ENCODE measurements at regions not wholly inside any gene's neighbourhood (a gene's known extent, or its start where the extent isn't known, plus 50 kb on each side); places are given as distances from the start of the nearest gene placed in this dataset.

DNA sequence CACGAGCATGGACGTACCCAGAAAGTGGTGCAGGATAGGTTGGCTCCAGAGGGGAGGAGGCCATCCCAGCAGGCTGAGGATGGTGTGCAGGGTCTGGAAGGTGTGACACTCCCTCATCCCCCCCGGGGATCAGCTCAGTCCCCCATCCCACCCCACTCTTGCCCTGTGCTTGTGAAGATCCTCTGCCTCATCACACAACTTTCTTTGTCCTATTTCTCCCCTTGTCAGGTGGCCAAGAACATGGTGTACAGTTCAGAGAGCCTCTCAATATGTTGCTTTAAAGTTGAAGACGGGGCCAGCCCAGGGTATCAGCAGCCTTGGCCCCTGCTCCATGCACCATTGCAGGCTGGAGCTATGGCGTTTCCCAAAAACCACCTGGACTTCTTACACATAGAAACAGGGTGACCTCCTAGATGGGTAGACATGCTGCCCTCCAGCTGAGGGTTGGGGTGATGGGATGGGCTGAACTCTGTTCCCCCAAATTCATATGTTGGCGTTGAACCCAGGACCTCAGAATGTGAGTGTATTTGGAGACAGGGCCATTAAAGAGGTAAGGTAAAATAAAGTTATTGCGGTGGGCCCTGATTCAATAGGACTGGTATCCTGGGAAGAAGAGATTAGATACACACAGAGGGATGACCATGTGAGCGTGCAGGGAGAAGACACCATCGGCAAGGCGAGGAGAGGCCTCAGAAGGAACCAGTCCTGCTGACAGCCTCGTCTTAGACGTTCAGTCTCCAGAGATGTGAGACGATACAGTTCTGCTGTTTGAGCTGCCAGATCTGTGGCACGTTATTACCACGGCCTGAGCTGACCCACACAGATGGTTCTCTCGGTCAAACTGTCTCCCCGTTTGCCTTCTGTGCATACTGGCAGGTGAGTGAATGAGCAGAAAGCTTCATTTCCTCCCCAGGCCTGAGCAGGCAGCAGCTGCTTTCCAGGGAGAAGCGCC lies 272.5 kb downstream of the GADD45G start:
- no peak overlapping the region for H3K27ac ChIP-seq (ENCODE audit: extremely low read depth, low read depth, low read length)
- ChIA-PET CTCF (interaction anchor here (0.6 kb wide), 1 partner anchor 25 kb away, joined by 4 read pairs; no protein-coding TSS in a partner anchor), POLR2A (no interaction called here)
- H3K9me3 ChIP-seq (ENCODE audit: control insufficient read depth, insufficient read depth, low read depth, low read length) = no peaks in the 10 kb centered on the region
- TF ChIP-seq ZNF423 (tag by site-specific recombination; IDR thresholded peaks at IDR 0.05) (no peak), ZNF792 (tag by site-specific recombination; IDR thresholded peaks at IDR 0.05) (no peak), KLF9 (tag by site-specific recombination; IDR thresholded peaks at IDR 0.05; ENCODE audit: low read depth) (no peak), SP7 (tag by site-specific recombination; IDR thresholded peaks at IDR 0.05) (no peak), ZNF785 (tag by site-specific recombination; IDR thresholded peaks at IDR 0.05) (no peak), ZNF561 (tag by site-specific recombination; IDR thresholded peaks at IDR 0.05; ENCODE audit: borderline replicate concordance) (no peak), ZNF629 (tag by site-specific recombination; IDR thresholded peaks at IDR 0.05) (no peak)
- no peaks in the 10 kb centered on the region for H3K36me3 ChIP-seq (ENCODE audit: control insufficient read depth in 2 of 2, insufficient read depth in 1 of 2, low read length in 2 of 2)
- no peak overlapping the region for H3K4me3 ChIP-seq (ENCODE audit: low read depth, low read length)
- H3K4me1 ChIP-seq (ENCODE audit: control insufficient read depth, insufficient read depth, low read length) = no peaks in the 10 kb centered on the region

DNA sequence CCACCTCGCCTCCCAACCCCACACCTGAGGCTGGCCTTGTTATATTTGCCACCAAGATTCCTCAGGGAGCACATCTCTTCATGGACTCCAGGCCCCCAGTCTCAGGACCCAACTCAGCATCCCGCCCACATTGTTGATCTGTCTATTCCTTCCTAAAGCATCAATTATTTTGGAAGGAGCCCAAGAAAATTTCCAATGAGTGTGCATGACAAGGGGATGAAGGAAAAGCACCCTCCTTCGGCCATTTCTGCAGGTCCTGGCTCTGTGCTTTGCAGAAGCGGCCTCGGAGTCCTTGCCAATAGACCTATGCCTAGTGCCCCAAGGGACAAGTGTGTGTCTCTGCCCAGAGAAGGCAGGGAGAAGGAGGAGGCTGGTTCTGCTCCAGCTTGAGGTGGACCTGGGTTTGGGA lies 273.2 kb downstream of the GADD45G start:
- no peak overlapping the region for H3K27ac ChIP-seq (ENCODE audit: extremely low read depth, low read depth, low read length)
- ChIA-PET POLR2A (no interaction called here), CTCF (interaction anchor here (0.6 kb wide), 1 partner anchor 24 kb away, joined by 4 read pairs; no protein-coding TSS in a partner anchor)
- H3K4me1 ChIP-seq (ENCODE audit: control insufficient read depth, insufficient read depth, low read length) = no peaks in the 10 kb centered on the region
- H3K36me3 ChIP-seq (ENCODE audit: control insufficient read depth in 2 of 2, insufficient read depth in 1 of 2, low read length in 2 of 2) = no peaks in the 10 kb centered on the region
- H3K9me3 ChIP-seq (ENCODE audit: control insufficient read depth, insufficient read depth, low read depth, low read length) = no peaks in the 10 kb centered on the region
- H3K4me3 ChIP-seq (ENCODE audit: low read depth, low read length) = no peak overlapping the region
- TF ChIP-seq ZNF138 (tag by site-specific recombination; IDR thresholded peaks at IDR 0.05; ENCODE audit: borderline replicate concordance) = no peak
- no peak for TF ChIP-seq ZNF354C (tag by site-specific recombination; IDR thresholded peaks at IDR 0.05; ENCODE audit: borderline replicate concordance, low read depth)
- TF ChIP-seq ZNF707 (tag by site-specific recombination; IDR thresholded peaks at IDR 0.05) = no peak
- TF ChIP-seq ZNF658 (tag by site-specific recombination; IDR thresholded peaks at IDR 0.05) = no peak
- no peak for TF ChIP-seq HOXD13 (CRISPR knock-in tag; IDR thresholded peaks at IDR 0.05; ENCODE audit: borderline replicate concordance)
- TF ChIP-seq OSR2 (tag by site-specific recombination; IDR thresholded peaks at IDR 0.05) = no peak
- TF ChIP-seq SCRT2 (tag by site-specific recombination; IDR thresholded peaks at IDR 0.05) = no peak
- TF ChIP-seq ZFP3 (tag by site-specific recombination; IDR thresholded peaks at IDR 0.05; ENCODE audit: low read depth) = no peak
- TF ChIP-seq, protein P1, sequence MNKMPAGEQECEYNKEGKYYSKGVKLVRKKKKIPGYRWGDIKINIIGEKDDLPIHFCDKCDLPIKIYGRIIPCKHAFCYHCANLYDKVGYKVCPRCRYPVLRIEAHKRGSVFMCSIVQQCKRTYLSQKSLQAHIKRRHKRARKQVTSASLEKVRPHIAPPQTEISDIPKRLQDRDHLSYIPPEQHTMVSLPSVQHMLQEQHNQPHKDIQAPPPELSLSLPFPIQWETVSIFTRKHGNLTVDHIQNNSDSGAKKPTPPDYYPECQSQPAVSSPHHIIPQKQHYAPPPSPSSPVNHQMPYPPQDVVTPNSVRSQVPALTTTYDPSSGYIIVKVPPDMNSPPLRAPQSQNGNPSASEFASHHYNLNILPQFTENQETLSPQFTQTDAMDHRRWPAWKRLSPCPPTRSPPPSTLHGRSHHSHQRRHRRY (tag by site-specific recombination; IDR thresholded peaks at IDR 0.05) = no peak
- no peak for TF ChIP-seq ZNF660 (tag by site-specific recombination; IDR thresholded peaks at IDR 0.05)

DNA sequence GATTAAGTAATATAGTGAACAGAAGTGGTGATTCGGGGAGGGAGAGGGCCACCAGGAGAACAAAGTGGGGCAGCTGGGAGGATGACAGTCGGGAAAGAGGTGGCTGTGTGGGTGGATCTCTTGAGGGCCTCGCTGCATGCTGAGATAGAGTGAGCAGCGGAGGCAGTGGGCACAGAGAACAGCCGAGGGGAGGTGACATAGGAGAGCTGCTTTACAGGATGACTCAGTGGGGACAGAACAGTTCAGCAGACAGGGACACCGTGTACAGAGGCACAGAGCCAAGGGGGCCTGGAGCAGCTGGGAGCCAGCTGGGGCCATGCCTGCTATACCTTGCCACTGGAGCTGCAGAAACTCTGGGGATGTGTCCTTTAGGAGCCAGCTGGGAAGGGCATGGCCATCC lies 273.9 kb downstream of the GADD45G start:
- Histone ChIP-seq H3K9me3 (ENCODE audit: control insufficient read depth, insufficient read depth, low read depth, low read length) (no peaks in the 10 kb centered on the region), H3K36me3 (ENCODE audit: control insufficient read depth in 2 of 2, insufficient read depth in 1 of 2, low read length in 2 of 2) (no peaks in the 10 kb centered on the region), H3K27ac (ENCODE audit: extremely low read depth, low read depth, low read length) (no peak overlapping the region), H3K4me3 (ENCODE audit: low read depth, low read length) (no peak overlapping the region), H3K4me1 (ENCODE audit: control insufficient read depth, insufficient read depth, low read length) (no peaks in the 10 kb centered on the region)
- ChIA-PET POLR2A (interaction anchor here (0.6 kb wide), 1 partner anchor 37 kb away, joined by 3 read pairs; no protein-coding TSS in a partner anchor), CTCF (interaction anchor here (0.7 kb wide), 1 partner anchor 277 kb away, joined by 3 read pairs; no protein-coding TSS in a partner anchor)
- TF ChIP-seq ZNF10 (tag by site-specific recombination; IDR thresholded peaks at IDR 0.05) (no peak), HOXD13 (CRISPR knock-in tag; IDR thresholded peaks at IDR 0.05; ENCODE audit: borderline replicate concordance) (no peak), ZFHX2 (tag by site-specific recombination; conservative IDR thresholded peaks at IDR 0.05) (peak; percentile 68), TCF7L2 (IDR thresholded peaks at IDR 0.05; ENCODE audit: borderline replicate concordance, low read depth, low read length) (no peak), ZIC2 (tag by site-specific recombination; IDR thresholded peaks at IDR 0.05) (peak; percentile 43), ZNF223 (tag by site-specific recombination; IDR thresholded peaks at IDR 0.05) (no peak), EGR2 (tag by site-specific recombination; IDR thresholded peaks at IDR 0.05; ENCODE audit: low read depth) (peak; percentile 62), KLF7 (tag by site-specific recombination; IDR thresholded peaks at IDR 0.05; ENCODE audit: borderline replicate concordance) (no peak)
- TF ChIP-seq, protein P2, sequence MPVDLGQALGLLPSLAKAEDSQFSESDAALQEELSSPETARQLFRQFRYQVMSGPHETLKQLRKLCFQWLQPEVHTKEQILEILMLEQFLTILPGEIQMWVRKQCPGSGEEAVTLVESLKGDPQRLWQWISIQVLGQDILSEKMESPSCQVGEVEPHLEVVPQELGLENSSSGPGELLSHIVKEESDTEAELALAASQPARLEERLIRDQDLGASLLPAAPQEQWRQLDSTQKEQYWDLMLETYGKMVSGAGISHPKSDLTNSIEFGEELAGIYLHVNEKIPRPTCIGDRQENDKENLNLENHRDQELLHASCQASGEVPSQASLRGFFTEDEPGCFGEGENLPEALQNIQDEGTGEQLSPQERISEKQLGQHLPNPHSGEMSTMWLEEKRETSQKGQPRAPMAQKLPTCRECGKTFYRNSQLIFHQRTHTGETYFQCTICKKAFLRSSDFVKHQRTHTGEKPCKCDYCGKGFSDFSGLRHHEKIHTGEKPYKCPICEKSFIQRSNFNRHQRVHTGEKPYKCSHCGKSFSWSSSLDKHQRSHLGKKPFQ (tag by site-specific recombination; IDR thresholded peaks at IDR 0.05) = no peak
- TF ChIP-seq, protein P3, sequence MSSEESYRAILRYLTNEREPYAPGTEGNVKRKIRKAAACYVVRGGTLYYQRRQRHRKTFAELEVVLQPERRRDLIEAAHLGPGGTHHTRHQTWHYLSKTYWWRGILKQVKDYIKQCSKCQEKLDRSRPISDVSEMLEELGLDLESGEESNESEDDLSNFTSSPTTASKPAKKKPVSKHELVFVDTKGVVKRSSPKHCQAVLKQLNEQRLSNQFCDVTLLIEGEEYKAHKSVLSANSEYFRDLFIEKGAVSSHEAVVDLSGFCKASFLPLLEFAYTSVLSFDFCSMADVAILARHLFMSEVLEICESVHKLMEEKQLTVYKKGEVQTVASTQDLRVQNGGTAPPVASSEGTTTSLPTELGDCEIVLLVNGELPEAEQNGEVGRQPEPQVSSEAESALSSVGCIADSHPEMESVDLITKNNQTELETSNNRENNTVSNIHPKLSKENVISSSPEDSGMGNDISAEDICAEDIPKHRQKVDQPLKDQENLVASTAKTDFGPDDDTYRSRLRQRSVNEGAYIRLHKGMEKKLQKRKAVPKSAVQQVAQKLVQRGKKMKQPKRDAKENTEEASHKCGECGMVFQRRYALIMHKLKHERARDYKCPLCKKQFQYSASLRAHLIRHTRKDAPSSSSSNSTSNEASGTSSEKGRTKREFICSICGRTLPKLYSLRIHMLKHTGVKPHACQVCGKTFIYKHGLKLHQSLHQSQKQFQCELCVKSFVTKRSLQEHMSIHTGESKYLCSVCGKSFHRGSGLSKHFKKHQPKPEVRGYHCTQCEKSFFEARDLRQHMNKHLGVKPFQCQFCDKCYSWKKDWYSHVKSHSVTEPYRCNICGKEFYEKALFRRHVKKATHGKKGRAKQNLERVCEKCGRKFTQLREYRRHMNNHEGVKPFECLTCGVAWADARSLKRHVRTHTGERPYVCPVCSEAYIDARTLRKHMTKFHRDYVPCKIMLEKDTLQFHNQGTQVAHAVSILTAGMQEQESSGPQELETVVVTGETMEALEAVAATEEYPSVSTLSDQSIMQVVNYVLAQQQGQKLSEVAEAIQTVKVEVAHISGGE (tag by site-specific recombination; conservative IDR thresholded peaks at IDR 0.05; ENCODE audit: low read depth) = no peak
